Endothelial cell of umbilical vein (primary cell): ENCODE measurements at regions not wholly inside any gene's neighbourhood (a gene's known extent, or its start where the extent isn't known, plus 50 kb on each side); places are given as distances from the start of the nearest gene placed in this dataset.

ENCODE experiments used
- BruUV-seq: library from RNA; stranded (reverse); fragments of 400-500 nt; replicated peaks from 2 replicates; lab custom pipeline; 2021; lab: Mats Ljungman, UMichigan
- CTCF ChIA-PET: fragments of 300-600, 350-600 bp; sonication (Branson Sonifier 250); formaldehyde crosslinking; loops from one replicate; lab custom pipeline; 2021; ENCODE audit warnings: antibody characterized with exemption, inconsistent platforms; lab: Charles Lee
- POLR2A ChIA-PET: fragments of 300-600, 350-600 bp; sonication (Branson Sonifier 250); formaldehyde crosslinking; loops from one replicate; lab custom pipeline; 2021; ENCODE audit warnings: antibody characterized with exemption, inconsistent platforms; lab: Charles Lee
- DNase-seq: peaks from one replicate; pipeline ENCODE4 v3.0.0-alpha.2; 2011; ENCODE audit warnings: low read depth, low spot score
- FAIRE-seq: peaks from 2 replicates; lab custom pipeline; 2011; peaks lifted over from hg19 to GRCh38; lab: Jason Lieb, UNC
- H2AFZ ChIP-seq: 2 replicates; pipeline ENCODE4 v1.6.0; 2012; ENCODE audit warnings: low read depth, low read length, control low read depth, inconsistent platforms
- H3K27ac ChIP-seq: 2 replicates; pipeline ENCODE4 v1.5.1; 2011; ENCODE audit warnings: low read depth, mild to moderate bottlenecking, control low read depth, low read length, moderate library complexity; ENCODE audit not compliant: insufficient read depth
- H3K27me3 ChIP-seq, 2 experiments: 2 replicates each; pipeline versions ENCODE4 v1.6.0 to v1.6.1; 2011; ENCODE audit warnings: low read length in 2 of 2, mixed read lengths in 1 of 2; ENCODE audit not compliant: control insufficient read depth in 2 of 2, insufficient read depth in 2 of 2
- H3K36me3 ChIP-seq, 2 experiments: 2 replicates in 1 of 2; 3 replicates in 1 of 2; pipeline ENCODE4 v1.5.1; 2011; ENCODE audit warnings: low read length in 2 of 2, mild to moderate bottlenecking in 1 of 2, moderate library complexity in 1 of 2; ENCODE audit not compliant: control insufficient read depth in 2 of 2, insufficient read depth in 2 of 2; ENCODE audit errors: extremely low read depth in 1 of 2
- H3K4me1 ChIP-seq: 3 replicates; pipeline ENCODE4 v1.5.1; 2011; ENCODE audit warnings: mild to moderate bottlenecking, low read length; ENCODE audit not compliant: control insufficient read depth, insufficient read depth; ENCODE audit errors: extremely low read depth
- H3K4me2 ChIP-seq: 2 replicates; pipeline ENCODE4 v1.6.1; 2011; ENCODE audit warnings: low read length, control low read depth, mixed read lengths; ENCODE audit not compliant: insufficient read depth
- H3K4me3 ChIP-seq, 3 experiments: fragments of 200-600 bp in 1 of 3; sonication (generic), shearing (Covaris generic) in 1 of 3; replicated peaks in 1 of 3; 2 replicates each; pipeline ENCODE4 v1.5.1; 2011 to 2016; ENCODE audit warnings: control low read depth in 3 of 3, low read length in 3 of 3, mild to moderate bottlenecking in 2 of 3, inconsistent platforms in 1 of 3, low read depth in 1 of 3, moderate library complexity in 1 of 3; ENCODE audit not compliant: insufficient read depth in 1 of 3
- H3K79me2 ChIP-seq: 2 replicates; pipeline ENCODE4 v1.6.0; 2012; ENCODE audit warnings: low read length, inconsistent platforms; ENCODE audit not compliant: control insufficient read depth, insufficient read depth
- H3K9ac ChIP-seq: replicated peaks from 2 replicates; pipeline ENCODE3; 2011; ENCODE audit warnings: low read length, control low read depth; ENCODE audit not compliant: insufficient read depth; ENCODE audit errors: extremely low read depth
- H3K9me1 ChIP-seq: replicated peaks from 3 replicates; pipeline ENCODE4 v1.6.0; 2011; ENCODE audit warnings: mild to moderate bottlenecking, low read length; ENCODE audit not compliant: control insufficient read depth, insufficient read depth; ENCODE audit errors: extremely low read depth
- H3K9me3 ChIP-seq: replicated peaks from 2 replicates; pipeline ENCODE4 v1.5.1; 2012; ENCODE audit warnings: low read length, inconsistent platforms; ENCODE audit not compliant: control insufficient read depth, insufficient read depth
- H4K20me1 ChIP-seq: replicated peaks from 2 replicates; pipeline ENCODE3; 2011; ENCODE audit warnings: mild to moderate bottlenecking, low read length; ENCODE audit not compliant: control insufficient read depth, insufficient read depth; ENCODE audit errors: extremely low read depth
- EZH2 ChIP-seq: IDR thresholded peaks from 2 replicates; pipeline ENCODE4 v1.6.1; 2012; ENCODE audit warnings: borderline replicate concordance, low read depth, mild to moderate bottlenecking, moderate library complexity, low read length, inconsistent platforms; ENCODE audit not compliant: severe bottlenecking
- FOS ChIP-seq: IDR thresholded peaks from 2 replicates; pipeline ENCODE4 v1.6.1; 2011; ENCODE audit warnings: mild to moderate bottlenecking, low read length, moderate library complexity, borderline replicate concordance; ENCODE audit not compliant: insufficient read depth
- GATA2 ChIP-seq: IDR thresholded peaks from 2 replicates; pipeline ENCODE4 v1.7.0; 2011; ENCODE audit warnings: low read depth, mild to moderate bottlenecking, moderate library complexity, mixed read lengths, low read length; ENCODE audit not compliant: insufficient read length, insufficient read depth
- JUN ChIP-seq: IDR thresholded peaks from 2 replicates; pipeline ENCODE4 v1.6.1; 2011; ENCODE audit warnings: borderline replicate concordance, low read depth; ENCODE audit not compliant: insufficient read length, insufficient read depth
- MYC ChIP-seq: IDR thresholded peaks from one replicate; pipeline ENCODE4 v1.6.1; 2011; ENCODE audit warnings: mild to moderate bottlenecking, low read depth, low read length
- POLR2A ChIP-seq: IDR thresholded peaks from 2 replicates; pipeline ENCODE4 v1.6.1; 2012; ENCODE audit warnings: low read depth, mild to moderate bottlenecking, control low read depth, low read length
- POLR2AphosphoS5 ChIP-seq: IDR thresholded peaks from 2 replicates; pipeline ENCODE4 v1.6.1; 2012; ENCODE audit warnings: low read depth, mild to moderate bottlenecking, control low read depth, low read length, moderate library complexity; ENCODE audit not compliant: insufficient read depth
- dilution Hi-C: fragments of 300-500 bp; cut with MboI; formaldehyde crosslinking; loops from one replicate; pipeline ENCODE4 v1.15.0; 2019; ENCODE audit warnings: low sequenced_read_pairs; ENCODE audit not compliant: extremely low pct_ligation_motif_present
- intact Hi-C: fragments of 100-400 bp; cut with micrococcal nuclease; formaldehyde crosslinking; loops from one replicate; pipeline ENCODE4 v1.10.0; 2022
- TF ChIP-seq, protein P1 (sequence below): IDR thresholded peaks from 2 replicates; pipeline ENCODE4 v1.6.1; 2011; ENCODE audit not compliant: insufficient read depth, insufficient read length
- TF ChIP-seq, protein P2 (sequence below), 2 donors: IDR thresholded peaks; 1 replicate in 1 of 2; 2 replicates in 1 of 2; pipeline ENCODE4 v1.5.1; 2011; ENCODE audit warnings: low read length in 2 of 2, mild to moderate bottlenecking in 2 of 2, moderate library complexity in 2 of 2, control low read depth in 1 of 2, inconsistent platforms in 1 of 2, low read depth in 1 of 2; ENCODE audit not compliant: insufficient read depth in 1 of 2; ENCODE audit errors: extremely low read depth in 1 of 2

DNA sequence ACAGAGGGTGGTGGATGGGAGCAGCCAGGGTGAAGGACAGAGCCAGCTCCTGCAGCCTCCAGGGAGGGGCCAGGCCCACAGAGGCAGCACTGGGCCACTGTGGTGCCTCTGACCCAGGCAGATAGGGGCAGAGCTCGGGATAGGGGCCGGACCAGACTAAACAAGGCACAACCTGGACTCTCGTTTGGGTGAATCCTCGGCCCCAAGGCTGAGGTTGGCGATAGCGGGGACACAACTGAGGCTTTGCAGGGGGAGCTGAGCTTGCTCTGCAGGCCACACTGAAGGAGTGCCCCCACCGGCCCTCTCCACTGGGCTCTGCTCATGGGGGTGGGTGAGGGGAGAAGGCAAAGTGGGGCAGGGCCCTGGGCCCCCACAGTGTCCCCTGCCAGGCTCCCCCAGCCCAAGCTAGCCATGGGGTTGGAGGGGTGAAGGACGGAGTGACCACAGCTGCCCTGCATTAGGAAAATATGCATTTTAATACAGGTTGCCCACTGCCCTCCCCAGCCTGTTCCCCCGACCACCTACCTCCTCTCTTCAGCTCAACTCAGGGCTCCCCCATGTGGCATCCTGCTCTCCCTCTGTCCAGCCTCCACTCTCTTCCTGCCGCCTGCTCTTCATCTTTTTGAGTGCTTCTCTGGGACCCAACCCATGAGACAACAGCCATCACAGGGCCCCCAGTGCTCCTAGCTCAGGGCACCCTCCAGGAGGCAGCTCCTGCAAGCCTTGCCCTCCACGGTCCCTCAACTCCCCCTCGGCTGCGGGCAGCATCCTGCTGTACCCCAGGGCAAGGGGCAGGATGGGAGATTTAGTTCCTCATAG is 152.8 kb downstream of the INHBB start:
- CTCF ChIA-PET = no interaction called here

DNA sequence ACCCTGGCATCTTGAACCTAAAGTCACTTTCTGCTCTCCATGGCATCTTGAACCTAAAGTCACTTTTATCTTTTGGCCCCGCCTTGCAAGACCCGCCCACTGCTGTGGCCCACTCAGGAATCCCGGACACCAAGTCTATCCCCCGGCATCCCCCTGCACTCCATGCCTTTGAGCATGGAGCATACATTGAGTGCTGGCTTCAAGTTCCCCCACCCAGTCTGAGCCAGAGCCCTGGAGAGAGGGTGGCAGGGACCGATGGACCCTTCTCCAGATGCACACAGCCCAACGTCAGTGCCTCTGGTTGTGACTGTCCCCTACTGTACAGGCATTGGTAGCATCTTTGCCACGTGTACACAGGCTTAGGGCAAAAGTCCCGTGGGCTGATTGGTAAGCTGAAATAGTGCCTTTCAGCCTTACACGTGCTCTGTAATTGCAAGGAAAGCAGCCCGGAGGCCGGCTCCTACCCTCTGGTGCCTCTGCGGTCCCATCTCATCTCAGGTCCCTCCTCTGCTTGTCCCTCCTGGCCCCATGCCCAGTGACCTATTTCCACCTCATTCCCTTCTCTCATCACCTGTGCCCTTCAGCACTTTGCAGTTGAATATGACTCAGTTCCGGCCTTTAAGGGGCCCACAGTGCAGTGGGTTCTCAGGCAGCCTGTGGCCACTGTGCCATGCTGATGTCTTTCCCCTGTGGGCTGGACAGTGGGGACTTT is 154.0 kb downstream of the INHBB start:
- Histone ChIP-seq H3K9me3 (no peaks in the 10 kb centered on the region), H3K9me1 (no peaks in the 10 kb centered on the region), H3K36me3 (no peaks in the 10 kb centered on the region), H3K27me3 (peaks cover 0 to 21% of the 10 kb centered on the region in 2 experiments), H3K4me1 (no peaks in the 10 kb centered on the region), H4K20me1 (no peaks in the 10 kb centered on the region), H3K27ac (no peak overlapping the region), H3K9ac (no peak overlapping the region), H3K79me2 (no peaks in the 10 kb centered on the region), H2AFZ (no peak overlapping the region), H3K4me3 (no peak overlapping the region), H3K4me2 (no peak overlapping the region)
- intact Hi-C loops = no loop called here
- no TSS peak for BruUV-seq
- ChIA-PET CTCF (interaction anchor here (1.3 kb wide), 1 partner anchor 21 kb away, joined by 3 read pairs; no protein-coding TSS in a partner anchor), POLR2A (interaction anchor here (0.6 kb wide), 1 partner anchor 575 kb away, joined by 3 read pairs; no protein-coding TSS in a partner anchor)
- DNase-seq (no peak), FAIRE-seq (no peak)
- TF ChIP-seq, protein P1, sequence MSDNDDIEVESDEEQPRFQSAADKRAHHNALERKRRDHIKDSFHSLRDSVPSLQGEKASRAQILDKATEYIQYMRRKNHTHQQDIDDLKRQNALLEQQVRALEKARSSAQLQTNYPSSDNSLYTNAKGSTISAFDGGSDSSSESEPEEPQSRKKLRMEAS = no peak
- TF ChIP-seq MYC = no peak
- no peak for TF ChIP-seq EZH2
- TF ChIP-seq, protein P2, sequence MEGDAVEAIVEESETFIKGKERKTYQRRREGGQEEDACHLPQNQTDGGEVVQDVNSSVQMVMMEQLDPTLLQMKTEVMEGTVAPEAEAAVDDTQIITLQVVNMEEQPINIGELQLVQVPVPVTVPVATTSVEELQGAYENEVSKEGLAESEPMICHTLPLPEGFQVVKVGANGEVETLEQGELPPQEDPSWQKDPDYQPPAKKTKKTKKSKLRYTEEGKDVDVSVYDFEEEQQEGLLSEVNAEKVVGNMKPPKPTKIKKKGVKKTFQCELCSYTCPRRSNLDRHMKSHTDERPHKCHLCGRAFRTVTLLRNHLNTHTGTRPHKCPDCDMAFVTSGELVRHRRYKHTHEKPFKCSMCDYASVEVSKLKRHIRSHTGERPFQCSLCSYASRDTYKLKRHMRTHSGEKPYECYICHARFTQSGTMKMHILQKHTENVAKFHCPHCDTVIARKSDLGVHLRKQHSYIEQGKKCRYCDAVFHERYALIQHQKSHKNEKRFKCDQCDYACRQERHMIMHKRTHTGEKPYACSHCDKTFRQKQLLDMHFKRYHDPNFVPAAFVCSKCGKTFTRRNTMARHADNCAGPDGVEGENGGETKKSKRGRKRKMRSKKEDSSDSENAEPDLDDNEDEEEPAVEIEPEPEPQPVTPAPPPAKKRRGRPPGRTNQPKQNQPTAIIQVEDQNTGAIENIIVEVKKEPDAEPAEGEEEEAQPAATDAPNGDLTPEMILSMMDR (IDR thresholded peaks at IDR 0.05; ENCODE audit: extremely low read depth in 1 of 2, insufficient read depth in 1 of 2, low read depth in 1 of 2, low read length in 2 of 2) = no peak
- no peak for TF ChIP-seq GATA2
- TF ChIP-seq POLR2A = no peak
- TF ChIP-seq JUN = no peak
- TF ChIP-seq FOS = no peak
- TF ChIP-seq POLR2AphosphoS5 = no peak
- dilution Hi-C loops = no loop called here

More for the DNA sequence above, 152.8 kb downstream of the INHBB start:
- H3K9ac ChIP-seq = no peak overlapping the region
- H3K4me2 ChIP-seq = no peak overlapping the region
- no peak overlapping the region for H3K4me3 ChIP-seq
- no peaks in the 10 kb centered on the region for H3K4me1 ChIP-seq
- DNase-seq = no peak
- intact Hi-C loops = no loop called here
- dilution Hi-C loops = no loop called here
- peaks cover 0 to 16% of the 10 kb centered on the region in 2 experiments for H3K27me3 ChIP-seq
- BruUV-seq = no TSS peak
- TF ChIP-seq POLR2AphosphoS5 (no peak), POLR2A (no peak)
- no peak for FAIRE-seq
- H3K9me3 ChIP-seq = no peaks in the 10 kb centered on the region
- no peaks in the 10 kb centered on the region for H3K36me3 ChIP-seq
- H3K27ac ChIP-seq = no peak overlapping the region
- no peaks in the 10 kb centered on the region for H3K9me1 ChIP-seq
- H2AFZ ChIP-seq = no peak overlapping the region
- no peaks in the 10 kb centered on the region for H3K79me2 ChIP-seq
- POLR2A ChIA-PET = no interaction called here
- H4K20me1 ChIP-seq = no peaks in the 10 kb centered on the region
